OCI-LY7 (cell line): ENCODE measurements at regions not wholly inside any gene's neighbourhood (a gene's known extent, or its start where the extent isn't known, plus 50 kb on each side); places are given as distances from the start of the nearest gene placed in this dataset.

Source experiments
- EZH2phosphoT487 ChIP-seq: fragments of 200-600 bp; sonication (generic); IDR thresholded peaks from 2 replicates; pipeline ENCODE4 v1.6.1; 2018; ENCODE audit warnings: low read depth, borderline replicate concordance, mild to moderate bottlenecking, mixed run types, antibody characterized with exemption, low read length, moderate library complexity, mixed read lengths
- TF ChIP-seq, protein P1 (sequence below): fragments of 200-600 bp; sonication (generic); conservative IDR thresholded peaks from 2 replicates; pipeline ENCODE4 v1.5.1; 2014; ENCODE audit warnings: mild to moderate bottlenecking, antibody characterized with exemption, low read length, moderate library complexity, mixed read lengths

DNA sequence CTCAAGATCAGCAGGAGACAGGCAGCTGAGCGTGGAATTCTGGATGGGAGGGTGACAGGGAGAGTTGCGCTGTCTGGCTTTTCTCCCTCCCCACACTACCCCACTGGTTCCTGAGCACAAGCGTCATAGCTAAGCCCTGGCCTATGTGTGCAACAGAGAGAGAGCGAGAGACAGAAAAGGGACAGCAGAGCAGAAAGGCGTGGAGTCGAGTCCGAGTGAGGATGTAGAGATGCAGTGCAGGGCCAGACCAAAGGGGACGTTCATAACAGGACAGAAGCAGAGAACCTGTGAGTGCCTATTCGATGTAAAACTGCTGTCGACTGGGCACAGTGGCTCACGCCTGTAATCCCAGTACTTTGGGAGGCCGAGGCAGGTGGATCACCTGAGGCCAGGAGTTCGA is 94.0 kb upstream of the TMEM45B start:
- TF ChIP-seq EZH2phosphoT487 = no peak
- TF ChIP-seq, protein P1, sequence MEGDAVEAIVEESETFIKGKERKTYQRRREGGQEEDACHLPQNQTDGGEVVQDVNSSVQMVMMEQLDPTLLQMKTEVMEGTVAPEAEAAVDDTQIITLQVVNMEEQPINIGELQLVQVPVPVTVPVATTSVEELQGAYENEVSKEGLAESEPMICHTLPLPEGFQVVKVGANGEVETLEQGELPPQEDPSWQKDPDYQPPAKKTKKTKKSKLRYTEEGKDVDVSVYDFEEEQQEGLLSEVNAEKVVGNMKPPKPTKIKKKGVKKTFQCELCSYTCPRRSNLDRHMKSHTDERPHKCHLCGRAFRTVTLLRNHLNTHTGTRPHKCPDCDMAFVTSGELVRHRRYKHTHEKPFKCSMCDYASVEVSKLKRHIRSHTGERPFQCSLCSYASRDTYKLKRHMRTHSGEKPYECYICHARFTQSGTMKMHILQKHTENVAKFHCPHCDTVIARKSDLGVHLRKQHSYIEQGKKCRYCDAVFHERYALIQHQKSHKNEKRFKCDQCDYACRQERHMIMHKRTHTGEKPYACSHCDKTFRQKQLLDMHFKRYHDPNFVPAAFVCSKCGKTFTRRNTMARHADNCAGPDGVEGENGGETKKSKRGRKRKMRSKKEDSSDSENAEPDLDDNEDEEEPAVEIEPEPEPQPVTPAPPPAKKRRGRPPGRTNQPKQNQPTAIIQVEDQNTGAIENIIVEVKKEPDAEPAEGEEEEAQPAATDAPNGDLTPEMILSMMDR = no peak
